Kidney epithelial cell (primary cell): ENCODE measurements at regions not wholly inside any gene's neighbourhood (a gene's known extent, or its start where the extent isn't known, plus 50 kb on each side); places are given as distances from the start of the nearest gene placed in this dataset.
"Not testable (repeated sequence)": the region's sequence is repeated elsewhere in the genome, so short reads cannot be mapped to it uniquely, and the experiment has no call there.

Experiments
- DNase-seq: peaks from one replicate; pipeline ENCODE4 v3.0.0-alpha.2; 2010; ENCODE audit warnings: low read depth
- H3K27me3 ChIP-seq: 2 replicates; pipeline ENCODE4 v1.6.0; 2011; ENCODE audit warnings: low read length; ENCODE audit not compliant: control insufficient read depth, insufficient read depth
- H3K36me3 ChIP-seq: 2 replicates; pipeline ENCODE4 v1.5.1; 2011; ENCODE audit warnings: low read length; ENCODE audit not compliant: control insufficient read depth, insufficient read depth
- H3K4me3 ChIP-seq: 2 replicates; pipeline ENCODE4 v1.5.1; 2011; ENCODE audit warnings: low read depth, mild to moderate bottlenecking, control low read depth, low read length
- CTCF ChIP-seq: IDR thresholded peaks from 2 replicates; pipeline ENCODE4 v1.5.1; 2011; ENCODE audit warnings: mild to moderate bottlenecking, moderate library complexity, low read length, control low read depth, inconsistent platforms; ENCODE audit not compliant: insufficient read depth, poor library complexity, severe bottlenecking

GRCh38 chr3:118128886-118129285 is 905.8 kb downstream of the IGSF11 start:
- no peak for TF ChIP-seq CTCF
- no peaks in the 10 kb centered on the region for H3K27me3 ChIP-seq
- no peaks in the 10 kb centered on the region for H3K36me3 ChIP-seq
- no peak for DNase-seq
- no peak overlapping the region for H3K4me3 ChIP-seq

GRCh38 chr3:118137778-118138177 is 896.9 kb downstream of the IGSF11 start:
- Histone ChIP-seq H3K27me3 (no peaks in the 10 kb centered on the region), H3K4me3 (no peak overlapping the region), H3K36me3 (no peaks in the 10 kb centered on the region)
- no peak for DNase-seq
- no peak for TF ChIP-seq CTCF

GRCh38 chr3:118144919-118145318 is 889.7 kb downstream of the IGSF11 start:
- TF ChIP-seq CTCF = no peak
- H3K36me3 ChIP-seq = no peaks in the 10 kb centered on the region
- no peaks in the 10 kb centered on the region for H3K27me3 ChIP-seq
- no peak overlapping the region for H3K4me3 ChIP-seq
- DNase-seq = no peak

- Histone ChIP-seq H3K36me3 (no peaks in the 10 kb centered on the region), H3K4me3 (no peak overlapping the region), H3K27me3 (no peaks in the 10 kb centered on the region)
- no peak for TF ChIP-seq CTCF
- DNase-seq = no peak
These were observed 887.8 kb downstream of the IGSF11 start for GRCh38 chr3:118146658-118147375.

GRCh38 chr3:118151164-118151563 is 883.5 kb downstream of the IGSF11 start:
- Histone ChIP-seq H3K4me3 (no peak overlapping the region), H3K27me3 (no peaks in the 10 kb centered on the region), H3K36me3 (no peaks in the 10 kb centered on the region)
- no peak for TF ChIP-seq CTCF
- DNase-seq = no peak

GRCh38 chr3:118162627-118163588 is 871.7 kb downstream of the IGSF11 start:
- not testable (repeated sequence) for H3K27me3 ChIP-seq, DNase-seq, H3K4me3 ChIP-seq, H3K36me3 ChIP-seq
